ENCODE measurements at regions not wholly inside any gene's neighbourhood (a gene's known extent, or its start where the extent isn't known, plus 50 kb on each side); places are given as distances from the start of the nearest gene placed in this dataset.

GRCh38 chr19:29415507-29415906, 110.3 kb upstream of the VSTM2B start:
- intact Hi-C loops (cut with micrococcal nuclease) = no loop called here
- H3K36me3 Mint-ChIP-seq (ENCODE audit: low read depth) = no peaks in the 10 kb centered on the region
- no peak overlapping the region for H3K27ac Mint-ChIP-seq
- no peaks in the 10 kb centered on the region for H3K27me3 Mint-ChIP-seq (ENCODE audit: low read depth)
- CTCF ChIA-PET = no interaction called here
- no peak for DNase-seq
- H3K4me3 Mint-ChIP-seq = no peak overlapping the region
- no peaks in the 10 kb centered on the region for H3K4me1 Mint-ChIP-seq (ENCODE audit: low read depth)
- H3K9me3 Mint-ChIP-seq = no peaks in the 10 kb centered on the region

- Mint-ChIP-seq H3K4me1 (ENCODE audit: low read depth) (no peaks in the 10 kb centered on the region), H3K36me3 (ENCODE audit: low read depth) (no peaks in the 10 kb centered on the region), H3K27me3 (ENCODE audit: low read depth) (no peaks in the 10 kb centered on the region), H3K9me3 (no peaks in the 10 kb centered on the region), H3K27ac (no peak overlapping the region), H3K4me3 (no peak overlapping the region)
- no peak for DNase-seq
- CTCF ChIA-PET = no interaction called here
- intact Hi-C loops (cut with micrococcal nuclease) = no loop called here
These were observed 108.7 kb upstream of the VSTM2B start for GRCh38 chr19:29417048-29417447.

- H3K4me1 Mint-ChIP-seq (ENCODE audit: low read depth) = no peaks in the 10 kb centered on the region
- H3K9me3 Mint-ChIP-seq = no peaks in the 10 kb centered on the region
- no peaks in the 10 kb centered on the region for H3K27me3 Mint-ChIP-seq (ENCODE audit: low read depth)
- no peak for DNase-seq
- intact Hi-C loops (cut with micrococcal nuclease) = no loop called here
- no peak overlapping the region for H3K27ac Mint-ChIP-seq
- CTCF ChIA-PET = no interaction called here
- no peak overlapping the region for H3K4me3 Mint-ChIP-seq
- no peaks in the 10 kb centered on the region for H3K36me3 Mint-ChIP-seq (ENCODE audit: low read depth)
These were observed 107.6 kb upstream of the VSTM2B start for GRCh38 chr19:29418201-29418600.

- no peaks in the 10 kb centered on the region for H3K27me3 Mint-ChIP-seq (ENCODE audit: low read depth)
- H3K4me1 Mint-ChIP-seq (ENCODE audit: low read depth) = no peaks in the 10 kb centered on the region
- H3K27ac Mint-ChIP-seq = no peak overlapping the region
- CTCF ChIA-PET = no interaction called here
- DNase-seq = no peak
- intact Hi-C loops (cut with micrococcal nuclease) = no loop called here
- no peaks in the 10 kb centered on the region for H3K36me3 Mint-ChIP-seq (ENCODE audit: low read depth)
- peaks cover 7% of the 10 kb centered on the region for H3K9me3 Mint-ChIP-seq
- H3K4me3 Mint-ChIP-seq = no peak overlapping the region
These were observed 105.7 kb upstream of the VSTM2B start for GRCh38 chr19:29420065-29420464.

- Mint-ChIP-seq H3K4me3 (no peak overlapping the region), H3K4me1 (ENCODE audit: low read depth) (no peaks in the 10 kb centered on the region), H3K36me3 (ENCODE audit: low read depth) (no peaks in the 10 kb centered on the region), H3K27me3 (ENCODE audit: low read depth) (no peaks in the 10 kb centered on the region), H3K9me3 (peaks cover 7% of the 10 kb centered on the region), H3K27ac (no peak overlapping the region)
- CTCF ChIA-PET = no interaction called here
- DNase-seq = no peak
- intact Hi-C loops (cut with micrococcal nuclease) = no loop called here
These were observed 105.2 kb upstream of the VSTM2B start for GRCh38 chr19:29420482-29421195.

GRCh38 chr19:29421196-29421545, 104.6 kb upstream of the VSTM2B start:
- H3K27me3 Mint-ChIP-seq (ENCODE audit: low read depth) = no peaks in the 10 kb centered on the region
- H3K4me3 Mint-ChIP-seq = no peak overlapping the region
- DNase-seq = no peak
- no peaks in the 10 kb centered on the region for H3K36me3 Mint-ChIP-seq (ENCODE audit: low read depth)
- no peaks in the 10 kb centered on the region for H3K4me1 Mint-ChIP-seq (ENCODE audit: low read depth)
- intact Hi-C loops (cut with micrococcal nuclease) = no loop called here
- CTCF ChIA-PET = no interaction called here
- no peak overlapping the region for H3K27ac Mint-ChIP-seq
- peaks cover 7% of the 10 kb centered on the region for H3K9me3 Mint-ChIP-seq

- H3K36me3 Mint-ChIP-seq (ENCODE audit: low read depth) = no peaks in the 10 kb centered on the region
- no peak for DNase-seq
- H3K4me1 Mint-ChIP-seq (ENCODE audit: low read depth) = no peaks in the 10 kb centered on the region
- H3K4me3 Mint-ChIP-seq = no peak overlapping the region
- intact Hi-C loops (cut with micrococcal nuclease) = no loop called here
- H3K9me3 Mint-ChIP-seq = peaks cover 7% of the 10 kb centered on the region
- H3K27me3 Mint-ChIP-seq (ENCODE audit: low read depth) = no peaks in the 10 kb centered on the region
- no peak overlapping the region for H3K27ac Mint-ChIP-seq
- CTCF ChIA-PET = no interaction called here
These were observed 103.7 kb upstream of the VSTM2B start for GRCh38 chr19:29422047-29422446.

- Mint-ChIP-seq H3K4me3 (no peak overlapping the region), H3K36me3 (ENCODE audit: low read depth) (no peaks in the 10 kb centered on the region), H3K27ac (no peak overlapping the region), H3K9me3 (peaks cover 9% of the 10 kb centered on the region), H3K4me1 (ENCODE audit: low read depth) (no peaks in the 10 kb centered on the region), H3K27me3 (ENCODE audit: low read depth) (no peaks in the 10 kb centered on the region)
- no peak for DNase-seq
- CTCF ChIA-PET = no interaction called here
- intact Hi-C loops (cut with micrococcal nuclease) = no loop called here
These were observed 103.2 kb upstream of the VSTM2B start for GRCh38 chr19:29422486-29423085.

GRCh38 chr19:29428071-29428470, 97.7 kb upstream of the VSTM2B start:
- Mint-ChIP-seq H3K27ac (no peak overlapping the region), H3K4me3 (no peak overlapping the region)
- CTCF ChIA-PET = no interaction called here

GRCh38 chr19:29429021-29429420, 96.8 kb upstream of the VSTM2B start:
- Mint-ChIP-seq H3K27me3 (ENCODE audit: low read depth) (no peaks in the 10 kb centered on the region), H3K27ac (no peak overlapping the region), H3K9me3 (peaks cover 2% of the 10 kb centered on the region), H3K4me1 (ENCODE audit: low read depth) (no peaks in the 10 kb centered on the region), H3K4me3 (no peak overlapping the region), H3K36me3 (ENCODE audit: low read depth) (no peaks in the 10 kb centered on the region)
- CTCF ChIA-PET = no interaction called here
- DNase-seq = no peak
- intact Hi-C loops (cut with micrococcal nuclease) = no loop called here

More at GRCh38 chr19:29428071-29428470, 97.7 kb upstream of the VSTM2B start:
- Mint-ChIP-seq H3K9me3 (peaks cover 9% of the 10 kb centered on the region), H3K27me3 (ENCODE audit: low read depth) (no peaks in the 10 kb centered on the region), H3K4me1 (ENCODE audit: low read depth) (no peaks in the 10 kb centered on the region), H3K36me3 (ENCODE audit: low read depth) (no peaks in the 10 kb centered on the region)
- intact Hi-C loops (cut with micrococcal nuclease) = no loop called here
- DNase-seq = no peak

- Mint-ChIP-seq H3K4me1 (ENCODE audit: low read depth) (no peaks in the 10 kb centered on the region), H3K9me3 (peaks cover 2% of the 10 kb centered on the region), H3K36me3 (ENCODE audit: low read depth) (no peaks in the 10 kb centered on the region), H3K27me3 (ENCODE audit: low read depth) (no peaks in the 10 kb centered on the region), H3K27ac (no peak overlapping the region), H3K4me3 (no peak overlapping the region)
- CTCF ChIA-PET = no interaction called here
- no peak for DNase-seq
- intact Hi-C loops (cut with micrococcal nuclease) = no loop called here
These were observed 96.2 kb upstream of the VSTM2B start for GRCh38 chr19:29429581-29429980.

- intact Hi-C loops (cut with micrococcal nuclease) = no loop called here
- H3K9me3 Mint-ChIP-seq = peaks cover 2% of the 10 kb centered on the region
- no peaks in the 10 kb centered on the region for H3K4me1 Mint-ChIP-seq (ENCODE audit: low read depth)
These were observed 94.5 kb upstream of the VSTM2B start for GRCh38 chr19:29431332-29431731.

GRCh38 chr19:29432677-29433076, 93.1 kb upstream of the VSTM2B start:
- Mint-ChIP-seq H3K27me3 (ENCODE audit: low read depth) (peaks cover 1% of the 10 kb centered on the region), H3K27ac (no peak overlapping the region), H3K9me3 (peaks cover 1% of the 10 kb centered on the region), H3K4me1 (ENCODE audit: low read depth) (no peaks in the 10 kb centered on the region), H3K36me3 (ENCODE audit: low read depth) (no peaks in the 10 kb centered on the region), H3K4me3 (no peak overlapping the region)
- intact Hi-C loops (cut with micrococcal nuclease) = no loop called here
- no peak for DNase-seq
- CTCF ChIA-PET = interaction anchor here (1.3 kb wide), 1 partner anchor 95 kb away, joined by 3 read pairs; no protein-coding TSS in a partner anchor

More at GRCh38 chr19:29431332-29431731, 94.5 kb upstream of the VSTM2B start:
- CTCF ChIA-PET = no interaction called here
- no peaks in the 10 kb centered on the region for H3K36me3 Mint-ChIP-seq (ENCODE audit: low read depth)
- H3K27me3 Mint-ChIP-seq (ENCODE audit: low read depth) = no peaks in the 10 kb centered on the region
- no peak for DNase-seq
- H3K27ac Mint-ChIP-seq = no peak overlapping the region
- no peak overlapping the region for H3K4me3 Mint-ChIP-seq
